Gastroesophageal sphincter (tissue), 3 donors: ENCODE measurements at regions not wholly inside any gene's neighbourhood (a gene's known extent, or its start where the extent isn't known, plus 50 kb on each side); places are given as distances from the start of the nearest gene placed in this dataset.

Experiments
- CTCF ChIP-seq, 4 experiments: fragments of 200-600 bp in 2 of 4; fragments of 450-650 bp in 2 of 4; sonication (generic) in 1 of 4; IDR thresholded peaks; one replicate each; pipeline ENCODE4 v1.5.1; 2017 to 2019; ENCODE audit warnings: antibody characterized with exemption in 4 of 4, mild to moderate bottlenecking in 2 of 4, moderate library complexity in 2 of 4
- EP300 ChIP-seq: sonication (generic); formaldehyde crosslinking; IDR thresholded peaks from one replicate; pipeline ENCODE4 v1.6.1; 2017; ENCODE audit warnings: antibody characterized with exemption, mild to moderate bottlenecking
- POLR2A ChIP-seq, 2 donors: fragments of 450-650 bp; IDR thresholded peaks; one replicate each; pipeline ENCODE4 v1.6.1; 2017; ENCODE audit warnings: antibody characterized with exemption in 2 of 2, mild to moderate bottlenecking in 2 of 2, moderate library complexity in 1 of 2

- TF ChIP-seq CTCF (IDR thresholded peaks at IDR 0.05) = no peak
- no peak for TF ChIP-seq POLR2A (IDR thresholded peaks at IDR 0.05)
- no peak for TF ChIP-seq EP300
Measured at GRCh38 chr3:178152988-178153387, 383.2 kb upstream of the KCNMB2 start.
